ENCODE measurements at regions not wholly inside any gene's neighbourhood (a gene's known extent, or its start where the extent isn't known, plus 50 kb on each side); places are given as distances from the start of the nearest gene placed in this dataset.

- TF ChIP-seq HDGF (IDR thresholded peaks at IDR 0.05; ENCODE audit: borderline replicate concordance) = no peak
- no peak for TF ChIP-seq BHLHE40 (IDR thresholded peaks at IDR 0.05; ENCODE audit: borderline replicate concordance)
- no peak for TF ChIP-seq ELF4 (IDR thresholded peaks at IDR 0.05)
- TF ChIP-seq SP1 (IDR thresholded peaks at IDR 0.05) = no peak
- no peak for TF ChIP-seq FOXM1 (IDR thresholded peaks at IDR 0.05; ENCODE audit: borderline replicate concordance)
- no peak for TF ChIP-seq L3MBTL2 (conservative IDR thresholded peaks at IDR 0.05)
Observed at GRCh38 chr10:55474258-55474657, 673.2 kb upstream of the PCDH15 start.
